Adrenal gland (tissue), 9 donors: ENCODE measurements at regions not wholly inside any gene's neighbourhood (a gene's known extent, or its start where the extent isn't known, plus 50 kb on each side); places are given as distances from the start of the nearest gene placed in this dataset.

Experiments used
- DNase-seq, 7 donors: peaks; one replicate each; pipeline ENCODE4 v3.0.0-alpha.2; 2019 to 2020
- H3K27ac ChIP-seq, 5 donors: fragments of 200-600 bp; sonication (generic) in 4 of 5; 1 replicate in 3 of 5; 2 replicates in 2 of 5; pipeline versions ENCODE4 v1.5.1 to v1.8.0; 2016 to 2020; ENCODE audit warnings: mild to moderate bottlenecking in 1 of 5
- H3K27me3 ChIP-seq: fragments of 200-600 bp; 2 replicates; pipeline ENCODE4 v1.8.0; 2021
- H3K36me3 ChIP-seq, 2 donors: fragments of 200-600 bp; replicated peaks in 1 of 2; 1 replicate in 1 of 2; 2 replicates in 1 of 2; pipeline versions ENCODE4 v1.5.1 to v1.8.0; 2018 to 2022
- H3K4me1 ChIP-seq, 2 donors: fragments of 200-600 bp; replicated peaks in 1 of 2; 1 replicate in 1 of 2; 2 replicates in 1 of 2; pipeline versions ENCODE4 v1.5.1 to v1.8.0; 2018 to 2021
- H3K4me3 ChIP-seq, 4 donors: fragments of 200-600 bp; sonication (generic) in 3 of 4; one replicate each; pipeline ENCODE4 v1.5.1; 2016 to 2018
- H3K9me3 ChIP-seq, 3 donors: fragments of 200-600 bp; sonication (generic) in 1 of 3; replicated peaks in 1 of 3; 1 replicate in 2 of 3; 2 replicates in 1 of 3; pipeline versions ENCODE4 v1.5.1 to v1.8.0; 2016 to 2021
- POLR2A ChIP-seq, 2 donors: fragments of 450-650 bp; IDR thresholded peaks; one replicate each; pipeline ENCODE4 v1.6.1; 2017; ENCODE audit warnings: antibody characterized with exemption in 2 of 2, mild to moderate bottlenecking in 2 of 2, moderate library complexity in 1 of 2
- WGBS, 4 donors: extraction: QIAGEN DNeasy Blood & Tissue Kit in 2 of 4; methylation state at CpG; one replicate each; pipeline versions ENCODE4 v1.1.5 to v1.1.7; 2013 to 2017; 5-methylcytosine and 5-hydroxymethylcytosine counted together
- intact Hi-C, 2 donors: fragments of 100-400 bp; cut with DNase I; formaldehyde crosslinking; loops; one replicate each; pipeline versions ENCODE4 v1.14.1 to v1.15.0; 2022 to 2023
- TF ChIP-seq, protein P1 (sequence below), 6 experiments: fragments of 450-650 bp in 4 of 6; fragments of 200-600 bp in 2 of 6; sonication (generic) in 1 of 6; IDR thresholded peaks; 1 replicate in 5 of 6; 2 replicates in 1 of 6; pipeline versions ENCODE4 v1.5.1 to v1.8.0; 2016 to 2021; ENCODE audit warnings: antibody characterized with exemption in 6 of 6, mild to moderate bottlenecking in 2 of 6, moderate library complexity in 1 of 6
- donor health status: healthy with polysubstance abuse.
- donor health status: Bipolar disorder and iron deficiency.
- donor health status: DM: yes; HTN: yes; CAD: no.
- donor health status: DM: no; HTN: no; CAD: no.
- donor health status: DM: no; HTN: no; CAD: no.

- no peak overlapping the region for H3K27ac ChIP-seq
- no peaks in the 10 kb centered on the region for H3K27me3 ChIP-seq
- intact Hi-C loops: loop anchor here (10.0 kb wide), 1 partner anchor 243 kb away; no protein-coding TSS in a partner anchor
- H3K36me3 ChIP-seq: no peaks in the 10 kb centered on the region
- no peaks in the 10 kb centered on the region for H3K9me3 ChIP-seq
- no peaks in the 10 kb centered on the region for H3K4me1 ChIP-seq
- whole genome bisulfite sequencing, 4 donors: 82 to 92% (median 87%) methylated on average over 5 to 7 of the region's 7 CpGs
- DNase-seq: no peak
- TF ChIP-seq, protein P1, sequence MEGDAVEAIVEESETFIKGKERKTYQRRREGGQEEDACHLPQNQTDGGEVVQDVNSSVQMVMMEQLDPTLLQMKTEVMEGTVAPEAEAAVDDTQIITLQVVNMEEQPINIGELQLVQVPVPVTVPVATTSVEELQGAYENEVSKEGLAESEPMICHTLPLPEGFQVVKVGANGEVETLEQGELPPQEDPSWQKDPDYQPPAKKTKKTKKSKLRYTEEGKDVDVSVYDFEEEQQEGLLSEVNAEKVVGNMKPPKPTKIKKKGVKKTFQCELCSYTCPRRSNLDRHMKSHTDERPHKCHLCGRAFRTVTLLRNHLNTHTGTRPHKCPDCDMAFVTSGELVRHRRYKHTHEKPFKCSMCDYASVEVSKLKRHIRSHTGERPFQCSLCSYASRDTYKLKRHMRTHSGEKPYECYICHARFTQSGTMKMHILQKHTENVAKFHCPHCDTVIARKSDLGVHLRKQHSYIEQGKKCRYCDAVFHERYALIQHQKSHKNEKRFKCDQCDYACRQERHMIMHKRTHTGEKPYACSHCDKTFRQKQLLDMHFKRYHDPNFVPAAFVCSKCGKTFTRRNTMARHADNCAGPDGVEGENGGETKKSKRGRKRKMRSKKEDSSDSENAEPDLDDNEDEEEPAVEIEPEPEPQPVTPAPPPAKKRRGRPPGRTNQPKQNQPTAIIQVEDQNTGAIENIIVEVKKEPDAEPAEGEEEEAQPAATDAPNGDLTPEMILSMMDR (IDR thresholded peaks at IDR 0.05): no peak
- TF ChIP-seq POLR2A (IDR thresholded peaks at IDR 0.05): no peak
- H3K4me3 ChIP-seq: no peak overlapping the region
Observed at GRCh38 chr3:106821801-106822200, 555.4 kb upstream of the CCDC54 start.

DNA sequence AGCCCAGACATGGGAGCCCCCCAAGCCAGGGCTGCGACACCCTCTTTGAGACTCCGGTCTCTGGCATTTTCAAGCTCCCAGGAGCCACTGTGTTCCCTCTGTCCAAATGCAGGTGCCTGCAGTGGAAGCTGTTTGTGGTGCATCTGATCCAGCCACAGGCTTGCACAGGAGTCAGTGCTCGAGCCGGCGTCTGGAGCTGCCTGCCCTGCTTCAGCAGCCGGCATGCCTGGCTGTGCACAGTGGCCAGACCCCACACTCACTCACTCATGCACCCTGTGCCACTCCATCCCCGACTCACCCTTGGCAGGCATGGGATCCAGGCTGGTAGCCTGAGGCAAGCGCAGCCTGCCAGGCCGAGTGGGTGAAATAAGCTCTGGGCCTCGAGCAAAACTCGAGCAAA is 555.0 kb upstream of the CCDC54 start:
- H3K27me3 ChIP-seq: no peaks in the 10 kb centered on the region
- H3K27ac ChIP-seq: no peak overlapping the region
- no peaks in the 10 kb centered on the region for H3K9me3 ChIP-seq
- DNase-seq: no peak
- H3K4me1 ChIP-seq: no peaks in the 10 kb centered on the region
- no peak for TF ChIP-seq POLR2A (IDR thresholded peaks at IDR 0.05)
- TF ChIP-seq, protein P1 (IDR thresholded peaks at IDR 0.05): no peak
- 89 to 96% (median 93%) methylated on average over 7 to 11 of the region's 11 CpGs for WGBS, 4 donors
- H3K4me3 ChIP-seq: no peak overlapping the region
- intact Hi-C loops: loop anchor here (10.0 kb wide), 1 partner anchor 243 kb away; no protein-coding TSS in a partner anchor
- no peaks in the 10 kb centered on the region for H3K36me3 ChIP-seq

DNA sequence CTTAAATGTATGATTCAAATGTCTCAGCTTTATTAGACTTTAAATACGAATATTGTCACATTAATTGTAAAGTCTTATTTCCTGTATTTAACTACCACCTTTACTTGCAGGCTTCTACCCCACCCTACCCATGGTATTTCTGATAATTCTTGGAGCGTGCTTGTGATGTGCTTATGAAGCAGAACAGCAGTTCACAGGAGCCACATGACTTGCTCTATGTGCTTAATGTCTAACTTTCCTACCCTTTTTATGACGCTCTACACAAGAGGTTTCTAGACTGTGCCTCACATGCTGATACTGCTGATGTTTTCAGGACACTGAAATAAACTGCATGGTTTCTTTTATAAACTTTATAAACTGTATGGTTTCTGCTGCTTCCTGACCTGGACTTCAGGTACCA is 553.5 kb upstream of the CCDC54 start:
- TF ChIP-seq, protein P1 (IDR thresholded peaks at IDR 0.05): no peak
- no peak for TF ChIP-seq POLR2A (IDR thresholded peaks at IDR 0.05)
- 81 to 91% (median 85%) methylated on average over 3 of the region's 3 CpGs for WGBS, 4 donors
- Histone ChIP-seq H3K9me3 (no peaks in the 10 kb centered on the region), H3K36me3 (no peaks in the 10 kb centered on the region), H3K27ac (no peak overlapping the region), H3K4me3 (no peak overlapping the region), H3K4me1 (no peaks in the 10 kb centered on the region), H3K27me3 (no peaks in the 10 kb centered on the region)
- intact Hi-C loops: loop anchor here (10.0 kb wide), 1 partner anchor 241 kb away; no protein-coding TSS in a partner anchor
- DNase-seq: no peak

GRCh38 chr3:106824856-106825255 is 552.4 kb upstream of the CCDC54 start:
- intact Hi-C loops: loop anchor here (10.0 kb wide), 1 partner anchor 240 kb away; no protein-coding TSS in a partner anchor
- no peak overlapping the region for H3K27ac ChIP-seq
- no peaks in the 10 kb centered on the region for H3K4me1 ChIP-seq
- 61 to 74% (median 67%) methylated on average over 1 of the region's 1 CpG for WGBS, 4 donors
- TF ChIP-seq, protein P1 (IDR thresholded peaks at IDR 0.05): peak in 2 of 6 experiments; percentile 22 to 31
- no peak for TF ChIP-seq POLR2A (IDR thresholded peaks at IDR 0.05)
- H3K4me3 ChIP-seq: no peak overlapping the region
- H3K27me3 ChIP-seq: no peaks in the 10 kb centered on the region
- H3K36me3 ChIP-seq: no peaks in the 10 kb centered on the region
- no peaks in the 10 kb centered on the region for H3K9me3 ChIP-seq
- DNase-seq: peak in 3 of 7 donors; percentile 20 to 62 (median 24)
